GM23338 (cell line): ENCODE measurements at regions not wholly inside any gene's neighbourhood (a gene's known extent, or its start where the extent isn't known, plus 50 kb on each side); places are given as distances from the start of the nearest gene placed in this dataset.

Experiments used
- ATAC-seq: fragments of 200-7000 bp; cut with Tn5 transposase; 3 replicates; pipeline ENCODE4 v1.9.1; 2020
- DNase-seq: peaks from one replicate; pipeline ENCODE4 v3.0.0-alpha.2; 2015; ENCODE audit warnings: low spot score
- H2AFZ ChIP-seq: fragments of 200-600 bp; sonication (generic); 2 replicates; pipeline ENCODE4 v1.8.0; 2016; ENCODE audit warnings: antibody characterized with exemption, mild to moderate bottlenecking, moderate library complexity
- H3F3A ChIP-seq: fragments of 200-600 bp; sonication (generic); replicated peaks from 2 replicates; pipeline ENCODE4 v1.8.0; 2017; ENCODE audit warnings: antibody characterized with exemption, mixed run types, low read depth
- H3K27ac ChIP-seq: fragments of 200-600 bp; sonication (generic); 2 replicates; pipeline ENCODE4 v1.6.1; 2016; ENCODE audit warnings: low read depth
- H3K27me3 ChIP-seq: fragments of 200-600 bp; sonication (generic); 2 replicates; pipeline ENCODE4 v1.8.0; 2016; ENCODE audit warnings: mild to moderate bottlenecking, mixed run types, moderate library complexity; ENCODE audit not compliant: insufficient read depth
- H3K36me3 ChIP-seq: fragments of 200-600 bp; sonication (generic); 2 replicates; pipeline ENCODE4 v1.8.0; 2016; ENCODE audit warnings: mild to moderate bottlenecking; ENCODE audit not compliant: insufficient read depth
- H3K4me1 ChIP-seq: fragments of 200-600 bp; sonication (generic); 2 replicates; pipeline ENCODE4 v1.8.0; 2016; ENCODE audit warnings: mild to moderate bottlenecking, moderate library complexity; ENCODE audit not compliant: insufficient read depth
- H3K4me2 ChIP-seq: fragments of 200-600 bp; sonication (generic); 2 replicates; pipeline ENCODE4 v1.7.1; 2017; ENCODE audit warnings: mixed run types
- H3K4me3 ChIP-seq: fragments of 200-600 bp; sonication (generic); 2 replicates; pipeline ENCODE4 v1.6.1; 2016; ENCODE audit warnings: mixed run types
- H3K79me2 ChIP-seq: fragments of 200-600 bp; sonication (generic); replicated peaks from 2 replicates; pipeline ENCODE4 v1.8.0; 2017; ENCODE audit warnings: mild to moderate bottlenecking; ENCODE audit not compliant: insufficient read depth
- H3K9me2 ChIP-seq: fragments of 200-600 bp; sonication (generic); 2 replicates; pipeline ENCODE4 v1.8.0; 2017; ENCODE audit not compliant: insufficient read depth
- H4K20me1 ChIP-seq: fragments of 200-600 bp; sonication (generic); replicated peaks from 2 replicates; pipeline ENCODE4 v1.8.0; 2017; ENCODE audit warnings: mild to moderate bottlenecking; ENCODE audit not compliant: insufficient read depth
- H3K27ac Mint-ChIP-seq: 2 replicates; pipeline ENCODE4 v1.8.0; 2020; ENCODE audit warnings: inconsistent platforms, mild to moderate bottlenecking, moderate library complexity, mixed read lengths
- H3K27me3 Mint-ChIP-seq: 3 replicates; pipeline ENCODE4 v1.8.0; 2022; ENCODE audit warnings: low read depth, mild to moderate bottlenecking, moderate library complexity, mixed read lengths, inconsistent platforms; ENCODE audit not compliant: insufficient read depth, poor library complexity
- H3K36me3 Mint-ChIP-seq: 3 replicates; pipeline ENCODE4 v1.8.0; 2021; ENCODE audit warnings: low read depth, mild to moderate bottlenecking, inconsistent platforms, moderate library complexity, mixed read lengths
- H3K4me1 Mint-ChIP-seq: 3 replicates; pipeline ENCODE4 v1.8.0; 2020; ENCODE audit warnings: mild to moderate bottlenecking, inconsistent platforms, mixed read lengths
- H3K4me3 Mint-ChIP-seq: 3 replicates; pipeline ENCODE4 v1.8.0; 2021; ENCODE audit warnings: moderate library complexity, mild to moderate bottlenecking, inconsistent platforms, mixed read lengths
- H3K9me3 Mint-ChIP-seq: 3 replicates; pipeline ENCODE4 v1.8.0; 2020; ENCODE audit warnings: moderate library complexity, mild to moderate bottlenecking, inconsistent platforms, mixed read lengths
- CREB1 ChIP-seq: fragments of 250-450 bp; sonication (Bioruptor Pico); IDR thresholded peaks from 2 replicates; pipeline ENCODE4 v1.5.0; 2020; ENCODE audit warnings: low read depth, mild to moderate bottlenecking, moderate library complexity
- CTCF ChIP-seq, 2 experiments: fragments of 200-600 bp in 1 of 2; sonication (generic) in 1 of 2; conservative IDR thresholded peaks; 2 replicates each; pipeline versions ENCODE4 v1.5.1 to v1.6.1; 2016 to 2017; ENCODE audit warnings: antibody characterized with exemption in 2 of 2, low read depth in 2 of 2, mild to moderate bottlenecking in 2 of 2, moderate library complexity in 1 of 2
- ETS1 ChIP-seq: IDR thresholded peaks from 2 replicates; pipeline ENCODE4 v1.6.1; 2016; ENCODE audit warnings: antibody characterized with exemption
- JUNB ChIP-seq: IDR thresholded peaks from one replicate; pipeline ENCODE4 v1.6.1; 2016; ENCODE audit warnings: antibody characterized with exemption; ENCODE audit not compliant: unreplicated experiment
- NANOG ChIP-seq: IDR thresholded peaks from 2 replicates; pipeline ENCODE4 v1.6.1; 2016; ENCODE audit warnings: antibody characterized with exemption, borderline replicate concordance
- POLR2AphosphoS5 ChIP-seq: IDR thresholded peaks from 2 replicates; pipeline ENCODE4 v1.6.1; 2016; ENCODE audit warnings: antibody characterized with exemption, low read depth
- STAT1 ChIP-seq: IDR thresholded peaks from one replicate; pipeline ENCODE4 v1.6.1; 2016; ENCODE audit warnings: antibody characterized with exemption; ENCODE audit not compliant: unreplicated experiment
- ZNF114 ChIP-seq: fragments of 250-450 bp; sonication (Bioruptor Pico); IDR thresholded peaks from 2 replicates; pipeline ENCODE4 v1.5.0; 2020; ENCODE audit warnings: mild to moderate bottlenecking, moderate library complexity
- ZNF331 ChIP-seq: fragments of 250-450 bp; sonication (Bioruptor Pico); IDR thresholded peaks from 2 replicates; pipeline ENCODE4 v1.5.0; 2020; ENCODE audit warnings: low read depth, mild to moderate bottlenecking, moderate library complexity
- ZNF462 ChIP-seq: fragments of 250-450 bp; sonication (Bioruptor Pico); IDR thresholded peaks from 2 replicates; pipeline ENCODE4 v1.5.0; 2020; ENCODE audit warnings: mild to moderate bottlenecking, moderate library complexity

- Mint-ChIP-seq H3K9me3 (no peaks in the 10 kb centered on the region), H3K4me3 (no peak overlapping the region), H3K27ac (no peak overlapping the region), H3K27me3 (peaks cover 13% of the 10 kb centered on the region), H3K4me1 (peaks cover 5% of the 10 kb centered on the region; the same call in 1 of the 3 replicates), H3K36me3 (no peaks in the 10 kb centered on the region)
- 0 out of 2 replicates have a peak, but pooled peaks cover 2% of the 10 kb centered on the region for H3K9me2 ChIP-seq
- ATAC-seq (no peak), DNase-seq (no peak)
- H4K20me1 ChIP-seq: no peaks in the 10 kb centered on the region
- no peak overlapping the region for H2AFZ ChIP-seq
- H3K79me2 ChIP-seq: no peaks in the 10 kb centered on the region
- no peak for TF ChIP-seq ZNF114 (CRISPR knock-in tag)
- no peak for TF ChIP-seq CREB1 (CRISPR knock-in tag)
- TF ChIP-seq NANOG: no peak
- no peak for TF ChIP-seq POLR2AphosphoS5
- no peak for TF ChIP-seq ZNF462 (CRISPR knock-in tag)
- TF ChIP-seq STAT1: no peak
- no peak for TF ChIP-seq JUNB
- TF ChIP-seq ETS1: no peak
- TF ChIP-seq ZNF331 (CRISPR knock-in tag): no peak
- TF ChIP-seq CTCF (conservative IDR thresholded peaks at IDR 0.05; ENCODE audit: low read depth in 2 of 2): no peak
- no peak overlapping the region for H3K27ac ChIP-seq
- no peaks in the 10 kb centered on the region for H3K27me3 ChIP-seq
- H3K4me3 ChIP-seq: no peak overlapping the region
- H3K36me3 ChIP-seq: no peaks in the 10 kb centered on the region
- H3K4me1 ChIP-seq: no peaks in the 10 kb centered on the region
- H3F3A ChIP-seq: no peaks in the 10 kb centered on the region
- no peak overlapping the region for H3K4me2 ChIP-seq
Measured at GRCh38 chr2:236939721-236940231, 145.9 kb upstream of the COPS8 start.
